GM12878 (cell line): ENCODE measurements at regions not wholly inside any gene's neighbourhood (a gene's known extent, or its start where the extent isn't known, plus 50 kb on each side); places are given as distances from the start of the nearest gene placed in this dataset.

ENCODE experiments used
- ATAC-seq: fragments of 200-7000 bp; cut with Tn5 transposase; 3 replicates; pipeline ENCODE4 v1.9.1; 2020; ENCODE audit warnings: mild to moderate bottlenecking, moderate library complexity
- BruUV-seq: library from RNA; stranded (reverse); fragments of 400-500 nt; replicated peaks from 2 replicates; lab custom pipeline; 2021; lab: Mats Ljungman, UMichigan
- CTCF ChIA-PET: fragments of 300-600 bp; sonication (Branson Sonifier 250); formaldehyde crosslinking; extraction: SDS; loops from one replicate; lab custom pipeline; 2021; ENCODE audit warnings: inconsistent platforms; lab: Yijun Ruan, JAX
- POLR2A ChIA-PET: fragments of 350-600 bp; formaldehyde crosslinking; extraction: SDS; loops from one replicate; lab custom pipeline; 2021; ENCODE audit warnings: inconsistent platforms; lab: Charles Lee
- RAD21 ChIA-PET: fragments of 300-600 bp; sonication (Branson Sonifier 250); formaldehyde crosslinking; loops from one replicate; lab custom pipeline; 2023; ENCODE audit warnings: antibody characterized with exemption; ENCODE audit not compliant: unreplicated experiment; lab: Charles Lee
- SMC1A ChIA-PET: fragments of 300-600 bp; sonication (Branson Sonifier 250); formaldehyde crosslinking; loops from one replicate; lab custom pipeline; 2023; ENCODE audit not compliant: unreplicated experiment, uncharacterized antibody; lab: Charles Lee
- DNase-seq: peaks from one replicate; pipeline ENCODE4 v3.0.0-alpha.2; 2011; ENCODE audit warnings: low read depth, low spot score
- FAIRE-seq: peaks from 3 replicates; lab custom pipeline; 2011; peaks lifted over from hg19 to GRCh38; lab: Jason Lieb, UNC
- H2AFZ ChIP-seq: 2 replicates; pipeline ENCODE4 v1.6.0; 2011; ENCODE audit warnings: low read depth, low read length, control low read depth; ENCODE audit not compliant: control insufficient read depth
- H3K27ac ChIP-seq: 2 replicates; pipeline ENCODE4 v1.5.1; 2011; ENCODE audit warnings: control low read depth; ENCODE audit not compliant: control insufficient read depth, insufficient read depth
- H3K27me3 ChIP-seq, 2 experiments: replicated peaks in 1 of 2; 2 replicates each; pipeline versions ENCODE4 v1.6.0 to v1.6.1; 2011; ENCODE audit warnings: low read length in 1 of 2; ENCODE audit not compliant: control insufficient read depth in 2 of 2, insufficient read depth in 2 of 2
- H3K36me3 ChIP-seq, 2 experiments: 2 replicates each; pipeline ENCODE4 v1.5.1; 2011; ENCODE audit warnings: low read length in 1 of 2; ENCODE audit not compliant: control insufficient read depth in 2 of 2, insufficient read depth in 2 of 2
- H3K4me1 ChIP-seq: 2 replicates; pipeline ENCODE4 v1.6.1; 2011; ENCODE audit warnings: mild to moderate bottlenecking, low read length, moderate library complexity, mixed read lengths; ENCODE audit not compliant: control insufficient read depth, insufficient read depth
- H3K4me2 ChIP-seq: 2 replicates; pipeline ENCODE4 v1.6.0; 2011; ENCODE audit warnings: control low read depth; ENCODE audit not compliant: control insufficient read depth, insufficient read depth
- H3K4me3 ChIP-seq: fragments of 200-600 bp; sonication (generic); 2 replicates; pipeline ENCODE4 v1.5.1; 2016
- H3K79me2 ChIP-seq: 2 replicates; pipeline ENCODE4 v1.6.0; 2011; ENCODE audit warnings: low read length; ENCODE audit not compliant: control insufficient read depth, insufficient read depth
- H3K9ac ChIP-seq: 2 replicates; pipeline ENCODE4 v1.8.0; 2011; ENCODE audit warnings: low read length, control low read depth, mixed read lengths; ENCODE audit not compliant: control insufficient read depth, insufficient read depth
- H3K9me3 ChIP-seq: replicated peaks from 3 replicates; pipeline ENCODE4 v1.5.1; 2011; ENCODE audit warnings: mild to moderate bottlenecking, low read length; ENCODE audit not compliant: control insufficient read depth, insufficient read depth
- H4K20me1 ChIP-seq: 2 replicates; pipeline ENCODE4 v1.6.0; 2011; ENCODE audit not compliant: control insufficient read depth, insufficient read depth
- HDAC6 ChIP-seq: fragments of 200-600 bp; sonication (generic); IDR thresholded peaks from one replicate; pipeline ENCODE4 v1.8.0; 2017; ENCODE audit warnings: antibody characterized with exemption; ENCODE audit not compliant: unreplicated experiment
- IRF5 ChIP-seq: fragments of 450-650 bp; IDR thresholded peaks from 2 replicates; pipeline ENCODE4 v1.6.1; 2017; ENCODE audit warnings: borderline replicate concordance
- MXI1 ChIP-seq: fragments of 150-350 bp; IDR thresholded peaks from 2 replicates; pipeline ENCODE4 v1.6.1; 2011; ENCODE audit warnings: low read depth, mild to moderate bottlenecking, inconsistent platforms, low read length, improper control_type of control experiment
- NFYA ChIP-seq: IDR thresholded peaks from 2 replicates; pipeline ENCODE4 v1.6.1; 2011; ENCODE audit warnings: low read depth, mild to moderate bottlenecking, low read length, improper control_type of control experiment, borderline replicate concordance
- ZBTB4 ChIP-seq: fragments of 450-650 bp; formaldehyde crosslinking; IDR thresholded peaks from 2 replicates; pipeline ENCODE4 v1.4.0; 2022; ENCODE audit warnings: mild to moderate bottlenecking, moderate library complexity
- ZNF622 ChIP-seq: fragments of 450-650 bp; IDR thresholded peaks from 2 replicates; pipeline ENCODE4 v1.6.1; 2017; ENCODE audit warnings: mild to moderate bottlenecking, inconsistent platforms
- in situ Hi-C: fragments of 300-500 bp; cut with MboI; formaldehyde crosslinking; loops from 9 replicates; pipeline ENCODE4 v1.14.3; 2018; ENCODE audit warnings: mixed read lengths
- intact Hi-C: fragments of 100-400 bp; cut with micrococcal nuclease; formaldehyde crosslinking; loops from one replicate; pipeline ENCODE4 v1.14.2; 2022; ENCODE audit not compliant: unreplicated experiment

GRCh38 chr14:40889126-40889525 is 717.5 kb upstream of the LRFN5 start:
- intact Hi-C loops (no loop called here), in situ Hi-C loops (no loop called here)
- no peak overlapping the region for H3K4me2 ChIP-seq
- H2AFZ ChIP-seq, result no peak overlapping the region
- no peaks in the 10 kb centered on the region for H3K4me1 ChIP-seq
- no peak for FAIRE-seq
- BruUV-seq, result no TSS peak
- ChIA-PET POLR2A (no interaction called here), RAD21 (no interaction called here), SMC1A (interaction anchor here (0.9 kb wide), 1 partner anchor 9 kb away, joined by 3 read pairs; no protein-coding TSS in a partner anchor), CTCF (interaction anchor here (0.9 kb wide), 1 partner anchor 9 kb away, joined by 3 read pairs; no protein-coding TSS in a partner anchor)
- H3K9ac ChIP-seq, result no peak overlapping the region
- DNase-seq, result no peak
- H3K4me3 ChIP-seq, result no peak overlapping the region
- no peak overlapping the region for H3K27ac ChIP-seq
- TF ChIP-seq ZNF622 (no peak), NFYA (no peak), ZBTB4 (no peak), IRF5 (peak; percentile 24; the same call in 1 of the 2 replicates), HDAC6 (no peak), MXI1 (no peak)
- no peaks in the 10 kb centered on the region for H3K79me2 ChIP-seq
- H3K36me3 ChIP-seq, result no peaks in the 10 kb centered on the region
- no peaks in the 10 kb centered on the region for H4K20me1 ChIP-seq
- ATAC-seq, result no peak
- no peaks in the 10 kb centered on the region for H3K9me3 ChIP-seq
- no peaks in the 10 kb centered on the region for H3K27me3 ChIP-seq
